ENCODE measurements at regions not wholly inside any gene's neighbourhood (a gene's known extent, or its start where the extent isn't known, plus 50 kb on each side); places are given as distances from the start of the nearest gene placed in this dataset.

GRCh38 chr4:129167640-129168260, 71.8 kb downstream of the C4orf33 start:
- no peak for DNase-seq

DNA sequence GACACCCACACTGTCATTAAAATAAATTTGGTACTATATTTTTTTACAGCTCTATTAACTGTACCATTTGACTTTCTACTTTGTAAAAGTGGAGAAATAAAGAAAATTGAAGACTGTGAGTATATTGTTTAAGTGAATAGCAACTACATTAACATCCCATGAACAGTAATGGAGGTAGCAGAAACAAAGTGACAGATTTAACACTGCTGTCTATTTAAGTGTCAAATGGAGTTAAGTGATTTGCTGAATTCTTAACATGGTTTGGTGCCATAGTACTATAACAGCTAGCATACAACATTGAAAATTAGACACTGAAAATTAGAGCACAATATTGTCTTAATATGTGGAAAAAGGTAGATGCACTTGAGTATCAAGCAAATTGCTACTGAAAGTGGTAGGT, 76.2 kb downstream of the C4orf33 start:
- DNase-seq = no peak

- no peak for DNase-seq
These were observed 80.9 kb downstream of the C4orf33 start for GRCh38 chr4:129176864-129177263.

GRCh38 chr4:129179276-129179675, 83.3 kb downstream of the C4orf33 start:
- DNase-seq = no peak

DNA sequence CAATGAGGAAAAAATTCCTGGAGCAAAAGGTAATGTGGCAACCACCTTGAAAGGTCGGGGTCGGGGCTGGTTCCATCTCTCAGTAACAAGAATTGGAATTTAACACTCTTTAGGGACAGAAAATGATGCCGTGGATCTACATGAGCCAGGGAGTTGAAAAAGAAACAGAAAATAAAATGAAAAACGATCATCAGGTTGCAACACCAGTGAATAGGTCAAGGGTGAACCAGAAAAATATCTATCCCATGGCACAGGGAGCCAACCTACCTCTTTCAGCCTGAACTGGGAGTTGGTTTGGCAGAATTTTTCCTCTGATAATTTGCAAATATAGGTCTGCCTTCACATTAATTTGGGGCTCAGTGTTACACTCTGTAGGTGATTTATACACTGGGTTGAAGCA, 93.7 kb downstream of the C4orf33 start:
- no peak for DNase-seq

GRCh38 chr4:129193357-129194100, 97.6 kb downstream of the C4orf33 start:
- DNase-seq = no peak

DNA sequence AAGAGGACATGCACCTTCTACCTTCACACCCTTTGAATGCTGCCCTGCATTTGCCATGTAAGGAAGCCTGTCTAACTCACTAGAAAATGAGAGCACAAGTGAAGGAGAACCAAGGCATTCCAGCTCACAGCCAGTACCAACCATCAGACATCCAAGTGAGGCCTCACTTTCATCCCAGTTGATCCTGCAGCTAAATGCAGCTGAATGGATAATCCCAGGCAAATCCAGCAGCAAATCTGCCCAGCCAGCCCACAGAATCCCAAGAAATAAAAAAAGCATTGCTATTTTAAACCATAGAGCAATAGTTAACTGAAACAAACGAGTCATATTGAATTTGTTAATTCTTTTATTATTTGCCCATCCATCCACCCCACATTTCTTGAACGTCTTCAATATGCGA, 112.5 kb downstream of the C4orf33 start:
- no peak for DNase-seq

DNA sequence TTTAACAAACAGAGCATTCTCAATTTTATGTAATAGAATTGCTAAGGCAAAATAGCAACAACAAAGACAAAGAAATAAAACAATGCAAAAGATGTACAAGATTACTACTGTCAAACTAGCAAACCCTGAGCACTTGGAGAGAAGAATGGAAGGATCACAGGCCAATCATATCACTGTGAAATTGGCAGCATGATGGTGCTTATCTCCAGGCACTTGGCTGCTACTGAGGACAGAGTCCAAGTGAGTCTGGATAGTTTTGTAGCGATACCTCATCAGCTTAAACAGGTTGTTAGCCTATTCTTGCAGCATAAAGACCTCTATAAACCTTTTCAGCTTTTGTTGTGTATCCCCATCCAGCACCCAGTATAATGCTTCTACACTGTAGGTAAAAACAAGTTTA, 117.7 kb downstream of the C4orf33 start:
- no peak for DNase-seq

- no peak for DNase-seq
These were observed 122.4 kb downstream of the C4orf33 start for GRCh38 chr4:129218360-129218759.

DNA sequence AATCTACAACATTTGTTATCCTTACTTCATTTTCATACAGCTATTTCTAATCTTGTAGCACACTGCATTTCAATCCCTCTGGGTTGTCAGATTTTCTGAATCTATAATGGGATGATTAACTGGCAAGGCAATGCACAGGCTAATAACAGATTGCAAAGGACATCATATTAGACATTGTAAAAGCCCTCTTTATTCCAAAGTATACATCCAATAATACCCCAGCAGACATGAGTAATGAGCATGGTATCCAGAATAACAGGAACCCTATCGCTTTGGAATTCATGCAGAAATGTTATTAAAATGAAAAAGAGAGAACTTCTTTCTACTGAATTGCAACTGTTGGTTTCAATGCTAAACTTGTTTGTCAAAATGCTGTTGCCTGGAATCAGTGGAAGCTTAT, 122.9 kb downstream of the C4orf33 start:
- no peak for DNase-seq

GRCh38 chr4:129220254-129220653, 124.3 kb downstream of the C4orf33 start:
- no peak for DNase-seq

DNA sequence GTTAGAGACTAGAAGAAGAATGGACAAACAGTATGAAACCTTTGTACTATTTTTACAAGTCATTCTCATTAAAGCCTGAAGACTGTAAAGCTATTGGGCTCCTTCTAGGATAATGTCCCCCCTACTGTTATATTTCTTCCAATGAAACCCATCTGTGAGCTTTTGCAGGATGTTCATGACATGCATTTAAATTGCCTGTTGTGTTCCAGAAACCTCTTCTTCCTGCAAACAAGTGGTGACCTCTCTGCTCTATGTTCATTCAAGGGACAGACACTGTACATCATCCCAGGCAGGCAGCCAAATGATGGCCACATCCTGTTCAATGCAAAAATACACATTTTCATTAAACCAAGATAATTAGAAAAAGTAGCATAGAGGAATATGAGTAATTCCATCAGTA, 128.0 kb downstream of the C4orf33 start:
- DNase-seq = no peak

GRCh38 chr4:129230846-129231245, 134.9 kb downstream of the C4orf33 start:
- DNase-seq = no peak

- DNase-seq = no peak
These were observed 136.1 kb downstream of the C4orf33 start for GRCh38 chr4:129231945-129232588.

DNA sequence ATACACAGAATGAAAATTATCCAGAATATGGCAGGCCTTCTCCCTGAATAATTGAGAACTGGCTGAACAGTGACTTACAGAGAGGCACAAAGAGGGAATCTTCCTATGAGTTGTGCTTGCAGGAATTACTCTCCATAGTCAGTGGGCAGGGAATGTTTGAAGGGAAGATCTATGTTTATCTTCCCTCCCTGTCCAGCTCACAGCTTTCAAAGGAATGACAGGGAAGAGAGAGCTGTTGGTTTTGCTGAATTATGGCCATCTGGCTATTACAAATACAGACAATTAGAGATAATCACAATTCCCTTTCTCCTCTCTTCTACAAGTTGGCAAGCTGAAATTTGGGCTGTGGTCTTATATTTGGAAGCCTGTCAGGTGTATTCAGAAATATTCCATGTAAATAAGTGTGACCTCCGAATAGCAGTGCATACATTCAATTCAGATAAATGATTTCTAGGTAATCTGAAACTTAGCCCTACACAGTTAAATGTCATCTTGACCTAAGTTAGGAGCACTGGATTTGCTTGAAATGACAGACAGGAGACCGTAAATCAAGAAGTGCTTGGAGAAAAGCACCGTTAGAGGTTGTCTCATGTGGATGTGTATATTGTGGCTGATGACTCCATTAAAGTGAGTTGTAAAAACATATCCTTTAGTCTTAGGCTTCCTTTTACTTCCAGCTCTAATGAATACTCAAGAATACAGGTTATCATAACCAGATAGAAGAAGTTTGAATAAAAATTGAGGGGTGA, 136.8 kb downstream of the C4orf33 start:
- no peak for DNase-seq

DNA sequence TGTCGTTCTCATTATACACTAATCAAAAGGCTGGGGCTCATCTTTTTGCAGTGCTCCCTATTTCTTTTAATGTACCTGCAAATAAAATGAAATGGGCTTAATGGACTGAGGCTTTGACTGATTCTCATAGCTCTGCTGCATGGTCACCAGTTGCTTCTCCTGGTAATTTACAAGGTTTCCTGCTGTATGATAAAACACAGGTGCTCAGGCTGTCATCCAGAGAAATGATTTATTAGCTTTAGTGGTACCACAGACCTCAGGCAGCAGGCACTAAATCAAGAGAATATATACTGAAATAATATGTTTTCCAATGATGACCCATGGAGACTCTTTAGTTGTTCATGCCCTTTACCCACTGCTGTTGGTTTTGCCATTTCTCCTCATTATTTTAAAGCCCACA, 137.7 kb downstream of the C4orf33 start:
- DNase-seq = no peak

- no peak for DNase-seq
These were observed 140.4 kb downstream of the C4orf33 start for GRCh38 chr4:129236351-129236750.

- DNase-seq = no peak
These were observed 143.1 kb downstream of the C4orf33 start for GRCh38 chr4:129239088-129239487.

DNA sequence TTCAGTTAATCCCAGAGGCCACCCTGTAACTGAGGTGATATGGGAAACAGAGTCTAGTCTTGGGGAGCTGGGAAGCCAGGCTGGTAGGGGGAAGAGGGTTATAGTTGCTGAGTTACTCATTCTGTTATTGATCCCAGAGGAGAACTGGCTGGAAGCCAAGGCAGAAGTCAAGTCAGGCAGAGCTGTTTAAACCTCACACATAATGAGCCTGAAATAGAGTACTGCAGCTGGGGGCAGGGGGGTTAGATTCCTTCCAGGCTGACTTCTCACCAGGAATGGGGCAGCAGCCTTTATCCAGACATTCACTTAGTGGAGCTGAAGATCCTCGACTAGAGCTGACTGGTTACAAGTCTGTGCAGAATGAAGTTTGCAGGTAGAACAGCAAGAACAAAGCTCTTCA, 144.9 kb downstream of the C4orf33 start:
- DNase-seq = no peak

DNA sequence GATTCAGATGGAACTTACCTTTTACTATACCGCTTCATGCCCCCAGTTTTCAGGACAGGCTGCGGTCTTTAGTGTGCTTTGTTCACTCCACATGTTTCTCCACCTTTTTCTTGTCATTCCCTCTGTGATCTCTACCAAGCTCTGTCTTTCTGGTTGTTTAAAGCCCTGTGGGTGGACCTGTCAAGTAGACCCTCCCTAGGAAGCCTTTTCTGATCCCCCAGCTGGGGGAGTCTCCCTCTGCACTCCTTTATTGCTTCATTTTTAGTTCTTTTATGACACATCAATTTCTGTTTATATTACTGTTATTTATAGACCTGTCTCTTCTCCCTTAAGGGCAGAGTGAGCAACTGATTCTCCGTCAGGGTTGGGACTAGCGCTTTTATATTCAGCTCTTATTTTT, 150.2 kb downstream of the C4orf33 start:
- DNase-seq = no peak

GRCh38 chr4:129246910-129247461, 151.0 kb downstream of the C4orf33 start:
- no peak for DNase-seq

DNA sequence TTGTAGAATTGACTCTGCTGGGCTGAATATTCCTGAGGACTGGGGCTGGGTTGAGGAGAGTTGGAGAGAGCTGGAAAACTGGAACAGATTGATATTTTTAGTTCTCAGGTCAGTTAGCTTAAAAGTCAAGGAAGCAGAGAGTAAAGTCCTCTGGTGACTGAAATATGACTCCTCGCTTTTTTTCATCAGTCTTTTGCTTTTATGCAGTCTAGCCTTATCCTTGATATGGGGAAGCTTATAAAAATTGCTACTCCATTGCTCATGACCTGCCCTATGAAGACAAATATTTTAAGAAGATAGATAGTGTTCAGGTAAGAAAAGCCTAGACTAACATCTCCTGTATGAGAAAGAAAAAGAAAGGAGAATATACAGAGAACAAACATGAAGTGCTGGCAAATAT, 152.7 kb downstream of the C4orf33 start:
- no peak for DNase-seq

- no peak for DNase-seq
These were observed 158.2 kb downstream of the C4orf33 start for GRCh38 chr4:129254126-129254525.

Data from NCI-H1048 (cell line).